PC-9 (cell line): ENCODE measurements at regions not wholly inside any gene's neighbourhood (a gene's known extent, or its start where the extent isn't known, plus 50 kb on each side); places are given as distances from the start of the nearest gene placed in this dataset.
"Not testable (repeated sequence)": the region's sequence is repeated elsewhere in the genome, so short reads cannot be mapped to it uniquely, and the experiment has no call there.

Experiments used
- BruUV-seq: library from RNA; stranded (reverse); fragments of 400-500 nt; replicated peaks from 2 replicates; lab custom pipeline; 2021; lab: Mats Ljungman, UMichigan
- CTCF ChIA-PET: fragments of 300-600 bp; sonication (Branson Sonifier 250); formaldehyde crosslinking; loops from one replicate; lab custom pipeline; 2022; ENCODE audit warnings: antibody characterized with exemption; lab: Charles Lee
- POLR2A ChIA-PET: fragments of 300-600 bp; sonication (Branson Sonifier 250); formaldehyde crosslinking; loops from one replicate; lab custom pipeline; 2022; ENCODE audit warnings: antibody characterized with exemption; ENCODE audit not compliant: unreplicated experiment; lab: Charles Lee
- DNase-seq, 2 experiments: peaks; one replicate each; pipeline versions ENCODE4 v3.0.0 to v3.0.0-alpha.2; 2015 to 2022; ENCODE audit warnings: mixed read lengths in 1 of 2
- H2AFZ ChIP-seq: fragments of 200-600 bp; sonication (generic); 2 replicates; pipeline ENCODE4 v1.8.1; 2017; ENCODE audit warnings: antibody characterized with exemption
- H3F3A ChIP-seq: fragments of 200-600 bp; sonication (generic); 2 replicates; pipeline ENCODE4 v1.8.1; 2017; ENCODE audit warnings: antibody characterized with exemption, mild to moderate bottlenecking, low read depth; ENCODE audit not compliant: insufficient read depth
- H3K27ac ChIP-seq: fragments of 200-600 bp; sonication (generic); 2 replicates; pipeline ENCODE4 v1.6.1; 2016; ENCODE audit warnings: mixed run types
- H3K27me3 ChIP-seq: fragments of 200-600 bp; sonication (generic); 2 replicates; pipeline ENCODE4 v1.6.1; 2016; ENCODE audit warnings: low read depth, mixed run types; ENCODE audit not compliant: insufficient read depth
- H3K36me3 ChIP-seq: fragments of 200-600 bp; sonication (generic); 2 replicates; pipeline ENCODE4 v1.6.1; 2016; ENCODE audit warnings: low read depth, mixed run types
- H3K4me1 ChIP-seq: fragments of 200-600 bp; sonication (generic); replicated peaks from 2 replicates; pipeline ENCODE4 v1.6.1; 2016; ENCODE audit warnings: mixed run types; ENCODE audit not compliant: insufficient read depth
- H3K4me2 ChIP-seq: fragments of 200-600 bp; sonication (generic); 2 replicates; pipeline ENCODE4 v1.6.1; 2017; ENCODE audit warnings: mixed run types
- H3K4me3 ChIP-seq: fragments of 200-600 bp; sonication (generic); 2 replicates; pipeline ENCODE4 v1.6.1; 2016; ENCODE audit warnings: mixed run types
- H3K79me2 ChIP-seq: fragments of 200-600 bp; sonication (generic); 2 replicates; pipeline ENCODE4 v1.6.1; 2017; ENCODE audit warnings: low read depth, mixed run types
- H3K9me2 ChIP-seq: fragments of 200-600 bp; sonication (generic); 2 replicates; pipeline ENCODE4 v1.8.1; 2017; ENCODE audit warnings: mild to moderate bottlenecking; ENCODE audit not compliant: insufficient read depth
- H3K9me3 ChIP-seq: fragments of 200-600 bp; sonication (generic); 2 replicates; pipeline ENCODE4 v1.8.1; 2016; ENCODE audit warnings: low read depth; ENCODE audit not compliant: insufficient read depth
- H4K20me1 ChIP-seq: fragments of 200-600 bp; sonication (generic); 2 replicates; pipeline ENCODE4 v1.8.1; 2017; ENCODE audit not compliant: insufficient read depth
- CTCF ChIP-seq: fragments of 200-600 bp; sonication (generic); conservative IDR thresholded peaks from 2 replicates; pipeline ENCODE4 v1.6.1; 2017; ENCODE audit warnings: mixed run types, antibody characterized with exemption, mild to moderate bottlenecking, moderate library complexity
- EZH2 ChIP-seq: fragments of 200-600 bp; sonication (generic); IDR thresholded peaks from 2 replicates; pipeline ENCODE4 v1.8.0; 2017; ENCODE audit warnings: antibody characterized with exemption, low read depth
- intact Hi-C: fragments of 100-400 bp; cut with micrococcal nuclease; formaldehyde crosslinking; loops from one replicate; pipeline ENCODE4 v1.10.0; 2022; ENCODE audit not compliant: unreplicated experiment

- peaks cover 19% of the 10 kb centered on the region for H3K27me3 ChIP-seq
- no peak overlapping the region for H3K27ac ChIP-seq
- no peaks in the 10 kb centered on the region for H3K79me2 ChIP-seq
- no peaks in the 10 kb centered on the region for H3K4me1 ChIP-seq
- DNase-seq = no peak
- no peak for TF ChIP-seq CTCF
- no peak for TF ChIP-seq EZH2
- no peaks in the 10 kb centered on the region for H3K9me2 ChIP-seq
- H3K36me3 ChIP-seq = no peaks in the 10 kb centered on the region
- H2AFZ ChIP-seq = no peak overlapping the region
- CTCF ChIA-PET = no interaction called here
- intact Hi-C loops = no loop called here
- H3K4me3 ChIP-seq = no peak overlapping the region
- H3K9me3 ChIP-seq = no peaks in the 10 kb centered on the region
- H3F3A ChIP-seq = no peaks in the 10 kb centered on the region
- BruUV-seq = no TSS peak
- POLR2A ChIA-PET = no interaction called here
- no peak overlapping the region for H3K4me2 ChIP-seq
- no peaks in the 10 kb centered on the region for H4K20me1 ChIP-seq
These were observed 188.1 kb downstream of the MINAR1 start for GRCh38 chr15:79620112-79620857.

GRCh38 chr15:79621805-79622204 lies 189.7 kb downstream of the MINAR1 start:
- H3K4me2 ChIP-seq, H3F3A ChIP-seq, H3K9me3 ChIP-seq, H2AFZ ChIP-seq, H3K9me2 ChIP-seq, H3K79me2 ChIP-seq, H3K27ac ChIP-seq, H3K36me3 ChIP-seq, H3K4me1 ChIP-seq, intact Hi-C loops, DNase-seq, BruUV-seq, CTCF ChIA-PET, H3K4me3 ChIP-seq, H4K20me1 ChIP-seq: not testable (repeated sequence)
- POLR2A ChIA-PET = interaction anchor here (0.6 kb wide), 1 partner anchor 42 kb away, joined by 3 read pairs; no protein-coding TSS in a partner anchor
- H3K27me3 ChIP-seq = peaks cover 15% of the 10 kb centered on the region; the same call in 1 of the 2 replicates

- H3K27me3 ChIP-seq = peaks cover 24% of the 10 kb centered on the region
- no peak overlapping the region for H2AFZ ChIP-seq
- no peaks in the 10 kb centered on the region for H3K9me2 ChIP-seq
- H3K4me3 ChIP-seq = no peak overlapping the region
- BruUV-seq = no TSS peak
- no peaks in the 10 kb centered on the region for H3F3A ChIP-seq
- H3K9me3 ChIP-seq = no peaks in the 10 kb centered on the region
- intact Hi-C loops = no loop called here
- no peaks in the 10 kb centered on the region for H3K4me1 ChIP-seq
- H3K36me3 ChIP-seq = no peaks in the 10 kb centered on the region
- no peak overlapping the region for H3K27ac ChIP-seq
- no peak for DNase-seq
- no peaks in the 10 kb centered on the region for H4K20me1 ChIP-seq
- no peak overlapping the region for H3K4me2 ChIP-seq
- POLR2A ChIA-PET = no interaction called here
- TF ChIP-seq EZH2 (no peak), CTCF (no peak)
- no peaks in the 10 kb centered on the region for H3K79me2 ChIP-seq
- CTCF ChIA-PET = no interaction called here
These were observed 191.4 kb downstream of the MINAR1 start for GRCh38 chr15:79623488-79623887.

GRCh38 chr15:79629687-79630086 lies 197.6 kb downstream of the MINAR1 start:
- no TSS peak for BruUV-seq
- Histone ChIP-seq H3K4me1 (no peaks in the 10 kb centered on the region), H3K36me3 (no peaks in the 10 kb centered on the region), H3K4me2 (no peak overlapping the region), H3K9me3 (peaks cover 9% of the 10 kb centered on the region; the same call in 1 of the 2 replicates), H3F3A (no peaks in the 10 kb centered on the region), H3K79me2 (no peaks in the 10 kb centered on the region), H3K27ac (no peak overlapping the region), H3K4me3 (no peak overlapping the region), H4K20me1 (no peaks in the 10 kb centered on the region), H3K27me3 (peaks cover 15% of the 10 kb centered on the region), H3K9me2 (no peaks in the 10 kb centered on the region), H2AFZ (no peak overlapping the region)
- DNase-seq = no peak
- CTCF ChIA-PET = no interaction called here
- POLR2A ChIA-PET = no interaction called here
- intact Hi-C loops = no loop called here
- no peak for TF ChIP-seq EZH2
- no peak for TF ChIP-seq CTCF
